Fibroblast of pulmonary artery (primary cell): ENCODE measurements at regions not wholly inside any gene's neighbourhood (a gene's known extent, or its start where the extent isn't known, plus 50 kb on each side); places are given as distances from the start of the nearest gene placed in this dataset.

Source experiments
- DNase-seq: peaks from one replicate; pipeline ENCODE4 v3.0.0-alpha.2; 2010; ENCODE audit warnings: low read depth
- H3K4me3 ChIP-seq: replicated peaks from 2 replicates; pipeline ENCODE4 v1.5.1; 2011; ENCODE audit warnings: low read depth, mild to moderate bottlenecking, control low read depth, low read length, moderate library complexity
- CTCF ChIP-seq: IDR thresholded peaks from 2 replicates; pipeline ENCODE4 v1.5.1; 2011; ENCODE audit warnings: mild to moderate bottlenecking, control low read depth, low read length, inconsistent platforms; ENCODE audit errors: missing control alignments

- H3K4me3 ChIP-seq: no peak overlapping the region
- DNase-seq: no peak
- no peak for TF ChIP-seq CTCF
Measured at GRCh38 chr5:135218790-135219568, 180.1 kb downstream of the MACROH2A1 start.

GRCh38 chr5:135218486-135218755 is 180.6 kb downstream of the MACROH2A1 start:
- TF ChIP-seq CTCF: no peak
- no peak for DNase-seq
- no peak overlapping the region for H3K4me3 ChIP-seq

GRCh38 chr5:135217669-135218485 is 181.2 kb downstream of the MACROH2A1 start:
- DNase-seq: no peak
- H3K4me3 ChIP-seq: no peak overlapping the region
- peak; percentile 7 for TF ChIP-seq CTCF

- DNase-seq: no peak
- TF ChIP-seq CTCF: no peak
- no peak overlapping the region for H3K4me3 ChIP-seq
Measured at GRCh38 chr5:135216471-135217343, 182.3 kb downstream of the MACROH2A1 start.

- no peak for TF ChIP-seq CTCF
- no peak for DNase-seq
- no peak overlapping the region for H3K4me3 ChIP-seq
Measured at GRCh38 chr5:135215617-135216470, 181.8 kb upstream of the PITX1 start.
